HCT116 (cell line): ENCODE measurements at regions not wholly inside any gene's neighbourhood (a gene's known extent, or its start where the extent isn't known, plus 50 kb on each side); places are given as distances from the start of the nearest gene placed in this dataset.

Experiments
- ATAC-seq: fragments of 200-7000 bp; cut with Tn5 transposase; 2 replicates; pipeline ENCODE4 v1.9.1; 2020; ENCODE audit warnings: mild to moderate bottlenecking, moderate library complexity
- BruUV-seq: library from RNA; stranded (reverse); fragments of 400-500 nt; replicated peaks from 2 replicates; lab custom pipeline; 2021; lab: Mats Ljungman, UMichigan
- CTCF ChIA-PET: fragments of 300-600 bp; sonication (Branson Sonifier 250); formaldehyde crosslinking; loops from one replicate; lab custom pipeline; 2021; ENCODE audit warnings: antibody characterized with exemption; lab: Charles Lee
- POLR2A ChIA-PET: fragments of 300-600, 350-600 bp; sonication (Branson Sonifier 250); formaldehyde crosslinking; loops from one replicate; lab custom pipeline; 2021; ENCODE audit warnings: antibody characterized with exemption; lab: Charles Lee
- RAD21 ChIA-PET, 2 experiments: fragments of 300-600 bp; sonication (Branson Sonifier 250); formaldehyde crosslinking; loops; one replicate each; lab custom pipeline; 2023; ENCODE audit warnings: low total read pairs in 2 of 2; ENCODE audit not compliant: uncharacterized antibody in 2 of 2, unreplicated experiment in 2 of 2, low non-redundant PET in 1 of 2; lab: Charles Lee
- DNase-seq: peaks from one replicate; pipeline ENCODE4 v3.0.0-alpha.2; 2010; ENCODE audit warnings: low read depth, low spot score
- H2AFZ ChIP-seq: fragments of 200-600 bp; shearing (Covaris generic), sonication (generic); 2 replicates; pipeline ENCODE4 v1.6.1; 2017; ENCODE audit warnings: low read depth, mixed run types, mixed read lengths, antibody characterized with exemption, low read length; ENCODE audit not compliant: poor library complexity, severe bottlenecking
- H3K27ac ChIP-seq: 2 replicates; pipeline ENCODE4 v1.5.1; 2012; ENCODE audit warnings: low read depth, low read length
- H3K27me3 ChIP-seq: fragments of 200-600 bp; sonication (generic); 2 replicates; pipeline ENCODE4 v1.6.1; 2016; ENCODE audit warnings: mixed run types, low read length, mixed read lengths; ENCODE audit not compliant: insufficient read depth
- H3K36me3 ChIP-seq, 2 experiments: fragments of 200-500 bp in 1 of 2; fragments of 200-600 bp in 1 of 2; sonication (Bioruptor generic) in 1 of 2; sonication (generic) in 1 of 2; 2 replicates each; pipeline versions ENCODE4 v1.5.1 to v1.6.1; 2014 to 2016; ENCODE audit warnings: low read length in 2 of 2, inconsistent platforms in 1 of 2, mixed read lengths in 1 of 2, mixed run types in 1 of 2; ENCODE audit not compliant: insufficient read depth in 2 of 2, control insufficient read depth in 1 of 2
- H3K4me1 ChIP-seq, 2 experiments: fragments of 200-600 bp in 1 of 2; sonication (generic) in 1 of 2; 2 replicates each; pipeline versions ENCODE4 v1.5.1 to v1.6.1; 2012 to 2017; ENCODE audit warnings: low read length in 2 of 2, inconsistent platforms in 1 of 2, mild to moderate bottlenecking in 1 of 2, mixed read lengths in 1 of 2, mixed run types in 1 of 2, moderate library complexity in 1 of 2; ENCODE audit not compliant: insufficient read depth in 2 of 2, control insufficient read depth in 1 of 2
- H3K4me2 ChIP-seq: fragments of 200-600 bp; sonication (generic); 2 replicates; pipeline ENCODE4 v1.6.1; 2017; ENCODE audit warnings: mixed run types, low read length, mixed read lengths
- H3K4me3 ChIP-seq, 2 experiments: fragments of 200-600 bp in 1 of 2; sonication (generic) in 1 of 2; replicated peaks in 1 of 2; 2 replicates each; pipeline ENCODE4 v1.5.1; 2011 to 2016; ENCODE audit warnings: low read length in 2 of 2, control low read depth in 1 of 2, low read depth in 1 of 2, mild to moderate bottlenecking in 1 of 2, mixed read lengths in 1 of 2, mixed run types in 1 of 2
- H3K79me2 ChIP-seq: fragments of 200-600 bp; sonication (generic); 2 replicates; pipeline ENCODE4 v1.6.1; 2017; ENCODE audit warnings: mild to moderate bottlenecking, mixed run types, low read length, moderate library complexity, mixed read lengths; ENCODE audit not compliant: insufficient read depth
- H3K9ac ChIP-seq: fragments of 200-600 bp; sonication (generic); 2 replicates; pipeline ENCODE4 v1.6.1; 2016; ENCODE audit warnings: low read length, mixed read lengths
- H3K9me2 ChIP-seq: fragments of 200-600 bp; sonication (generic), shearing (Covaris generic); 2 replicates; pipeline ENCODE4 v1.6.1; 2017; ENCODE audit warnings: mixed run types, mild to moderate bottlenecking, moderate library complexity; ENCODE audit not compliant: insufficient read depth
- H3K9me3 ChIP-seq, 2 experiments: fragments of 200-500 bp in 1 of 2; fragments of 200-600 bp in 1 of 2; sonication (Bioruptor generic) in 1 of 2; sonication (generic) in 1 of 2; 2 replicates each; pipeline ENCODE4 v1.6.1; 2014 to 2017; ENCODE audit warnings: low read length in 2 of 2, mixed read lengths in 2 of 2, inconsistent platforms in 1 of 2, low read depth in 1 of 2, mild to moderate bottlenecking in 1 of 2, mixed run types in 1 of 2, moderate library complexity in 1 of 2; ENCODE audit not compliant: control insufficient read depth in 1 of 2, insufficient read depth in 1 of 2
- H4K20me1 ChIP-seq: fragments of 200-600 bp; sonication (generic), shearing (Covaris generic); 2 replicates; pipeline ENCODE4 v1.6.1; 2017; ENCODE audit warnings: mixed run types, mild to moderate bottlenecking, moderate library complexity; ENCODE audit not compliant: insufficient read depth
- CBX3 ChIP-seq: IDR thresholded peaks from 2 replicates; pipeline ENCODE4 v1.6.1; 2012; ENCODE audit warnings: low read depth
- CEBPB ChIP-seq: IDR thresholded peaks from 2 replicates; pipeline ENCODE4 v1.6.1; 2012; ENCODE audit warnings: low read depth
- CTCF ChIP-seq, 3 experiments: fragments of 200-600 bp in 1 of 3; sonication (generic) in 1 of 3; IDR thresholded peaks in 2 of 3; conservative IDR thresholded peaks in 1 of 3; 2 replicates each; pipeline ENCODE4 v1.5.1; 2012 to 2017; ENCODE audit warnings: low read depth in 2 of 3, low read length in 2 of 3, antibody characterized with exemption in 1 of 3, borderline replicate concordance in 1 of 3, control low read depth in 1 of 3, mild to moderate bottlenecking in 1 of 3, mixed read lengths in 1 of 3, mixed run types in 1 of 3, moderate library complexity in 1 of 3; ENCODE audit not compliant: insufficient read depth in 1 of 3
- EGR1 ChIP-seq: IDR thresholded peaks from 2 replicates; pipeline ENCODE4 v1.6.1; 2012; ENCODE audit warnings: low read depth
- FOSL1 ChIP-seq: IDR thresholded peaks from 2 replicates; pipeline ENCODE4 v1.6.1; 2012; ENCODE audit warnings: low read depth
- JUND ChIP-seq: IDR thresholded peaks from 2 replicates; pipeline ENCODE4 v1.6.1; 2012
- MAX ChIP-seq: IDR thresholded peaks from 2 replicates; pipeline ENCODE4 v1.6.1; 2012
- POLR2A ChIP-seq: IDR thresholded peaks from 2 replicates; pipeline ENCODE4 v1.7.0; 2011; ENCODE audit warnings: borderline replicate concordance; ENCODE audit not compliant: insufficient read depth, insufficient read length; ENCODE audit errors: extremely low read depth
- RAD21 ChIP-seq: IDR thresholded peaks from 2 replicates; pipeline ENCODE4 v1.6.1; 2012; ENCODE audit warnings: low read depth, mild to moderate bottlenecking
- REST ChIP-seq: IDR thresholded peaks from 2 replicates; pipeline ENCODE4 v1.6.1; 2012; ENCODE audit warnings: low read depth
- SP1 ChIP-seq: IDR thresholded peaks from 2 replicates; pipeline ENCODE4 v1.6.1; 2012; ENCODE audit warnings: low read depth
- SRF ChIP-seq: IDR thresholded peaks from 2 replicates; pipeline ENCODE4 v1.6.1; 2012; ENCODE audit warnings: low read depth
- TCF7L2 ChIP-seq: IDR thresholded peaks from 2 replicates; pipeline ENCODE4 v1.7.0; 2011; ENCODE audit warnings: borderline replicate concordance, inconsistent platforms; ENCODE audit not compliant: insufficient read depth, insufficient read length; ENCODE audit errors: extremely low read depth
- YY1 ChIP-seq: IDR thresholded peaks from 2 replicates; pipeline ENCODE4 v1.6.1; 2011; ENCODE audit warnings: low read length, low read depth, moderate library complexity, mild to moderate bottlenecking; ENCODE audit not compliant: insufficient replicate concordance; ENCODE audit errors: extremely low read depth
- ZBTB33 ChIP-seq: IDR thresholded peaks from 2 replicates; pipeline ENCODE4 v1.6.1; 2011; ENCODE audit warnings: mild to moderate bottlenecking, low read length, moderate library complexity; ENCODE audit not compliant: insufficient replicate concordance; ENCODE audit errors: extremely low read depth
- ZFX ChIP-seq: fragments of 450-650 bp; IDR thresholded peaks from 2 replicates; pipeline ENCODE4 v1.6.1; 2017
- ZNF274 ChIP-seq: fragments of 200-500 bp; sonication (Bioruptor generic); IDR thresholded peaks from 2 replicates; pipeline ENCODE4 v1.6.1; 2014; ENCODE audit warnings: mild to moderate bottlenecking, low read depth, low read length, inconsistent platforms
- intact Hi-C: fragments of 100-400 bp; cut with micrococcal nuclease; formaldehyde crosslinking; loops from 2 replicates; pipeline ENCODE4 v1.10.0; 2022

- TF ChIP-seq ZBTB33 (no peak), SRF (no peak), REST (no peak)
Measured at GRCh38 chr6:133748628-133749027, 140.3 kb upstream of the TCF21 start (continued).

GRCh38 chr6:133749427-133749826 is 139.5 kb upstream of the TCF21 start:
- Histone ChIP-seq H3K9ac (no peak overlapping the region), H3K4me2 (no peak overlapping the region), H3K9me3 (no peaks in the 10 kb centered on the region), H3K9me2 (no peaks in the 10 kb centered on the region), H3K27ac (no peak overlapping the region), H3K4me3 (no peak overlapping the region), H4K20me1 (no peaks in the 10 kb centered on the region), H3K36me3 (no peaks in the 10 kb centered on the region), H2AFZ (no peak overlapping the region), H3K4me1 (peaks cover 15 to 27% of the 10 kb centered on the region in 2 experiments), H3K79me2 (no peaks in the 10 kb centered on the region), H3K27me3 (no peaks in the 10 kb centered on the region)
- ChIA-PET CTCF (no interaction called here), RAD21 (no interaction called here), POLR2A (no interaction called here)
- ATAC-seq (no peak), DNase-seq (no peak)
- no TSS peak for BruUV-seq
- intact Hi-C loops, result loop anchor here (5.0 kb wide), 1 partner anchor 168 kb away; no protein-coding TSS in a partner anchor
- no peak for TF ChIP-seq ZNF274
- no peak for TF ChIP-seq CBX3
- TF ChIP-seq YY1, result no peak
- no peak for TF ChIP-seq CEBPB
- no peak for TF ChIP-seq CTCF (IDR thresholded peaks at IDR 0.05 in 2 of 3, conservative IDR thresholded peaks at IDR 0.05 in 1 of 3; ENCODE audit: borderline replicate concordance in 1 of 3, insufficient read depth in 1 of 3, low read depth in 2 of 3, low read length in 2 of 3)
- TF ChIP-seq FOSL1, result no peak
- no peak for TF ChIP-seq ZBTB33
- TF ChIP-seq SP1, result no peak
- no peak for TF ChIP-seq JUND
- no peak for TF ChIP-seq EGR1
- no peak for TF ChIP-seq MAX
- TF ChIP-seq POLR2A, result no peak
- no peak for TF ChIP-seq ZFX
- no peak for TF ChIP-seq TCF7L2
- no peak for TF ChIP-seq RAD21
- no peak for TF ChIP-seq SRF
